IMR-90 (cell line): ENCODE measurements at regions not wholly inside any gene's neighbourhood (a gene's known extent, or its start where the extent isn't known, plus 50 kb on each side); places are given as distances from the start of the nearest gene placed in this dataset.

Source experiments
- ATAC-seq: fragments of 200-7000 bp; cut with Tn5 transposase; 2 replicates; pipeline ENCODE4 v1.9.1; 2020; ENCODE audit warnings: low read depth, mild to moderate bottlenecking, moderate library complexity
- BruUV-seq: library from RNA; stranded (reverse); fragments of 400-500 nt; replicated peaks from 2 replicates; lab custom pipeline; 2021; lab: Mats Ljungman, UMichigan
- CTCF ChIA-PET: fragments of 300-600 bp; formaldehyde crosslinking; extraction: SDS; loops from one replicate; lab custom pipeline; 2021; ENCODE audit warnings: antibody characterized with exemption; lab: Yijun Ruan, JAX
- POLR2A ChIA-PET: fragments of 300-600 bp; sonication (Branson Sonifier 250); formaldehyde crosslinking; loops from one replicate; lab custom pipeline; 2022; ENCODE audit warnings: antibody characterized with exemption; ENCODE audit not compliant: unreplicated experiment; lab: Charles Lee
- DNase-seq: peaks from one replicate; pipeline ENCODE4 v3.0.0; 2013
- H2AFZ ChIP-seq: replicated peaks from 2 replicates; pipeline ENCODE3; 2013; ENCODE audit warnings: low read length, mild to moderate bottlenecking; ENCODE audit not compliant: poor library complexity
- H2AK5ac ChIP-seq: 2 replicates; pipeline ENCODE4 v1.6.1; 2013; ENCODE audit warnings: low read depth, low read length, inconsistent platforms
- H2AK9ac ChIP-seq: replicated peaks from 2 replicates; pipeline ENCODE3; 2013; ENCODE audit warnings: mild to moderate bottlenecking, low read depth, low read length, moderate library complexity; ENCODE audit not compliant: poor library complexity
- H2BK120ac ChIP-seq: 2 replicates; pipeline ENCODE4 v1.6.1; 2013; ENCODE audit warnings: low read depth, low read length, inconsistent platforms
- H2BK15ac ChIP-seq: 3 replicates; pipeline ENCODE4 v1.6.1; 2013; ENCODE audit warnings: low read depth, low read length, inconsistent platforms
- H2BK20ac ChIP-seq: 2 replicates; pipeline ENCODE4 v1.6.1; 2013; ENCODE audit warnings: low read depth, mild to moderate bottlenecking, inconsistent platforms, low read length, moderate library complexity
- H2BK5ac ChIP-seq: 2 replicates; pipeline ENCODE4 v1.6.1; 2013; ENCODE audit warnings: mild to moderate bottlenecking, low read depth, low read length, inconsistent platforms; ENCODE audit not compliant: poor library complexity, severe bottlenecking
- H3K14ac ChIP-seq: replicated peaks from 2 replicates; pipeline ENCODE4 v1.6.1; 2013; ENCODE audit warnings: low read depth, low read length, inconsistent platforms
- H3K18ac ChIP-seq: 2 replicates; pipeline ENCODE4 v1.6.1; 2013; ENCODE audit warnings: low read depth, low read length, control low read depth
- H3K23ac ChIP-seq: 2 replicates; pipeline ENCODE4 v1.6.1; 2013; ENCODE audit warnings: low read depth, low read length, inconsistent platforms
- H3K27ac ChIP-seq: 2 replicates; pipeline ENCODE4 v1.5.1; 2013; ENCODE audit warnings: mild to moderate bottlenecking, control low read depth, low read length; ENCODE audit not compliant: insufficient read depth
- H3K27me3 ChIP-seq: 2 replicates; pipeline ENCODE4 v1.6.1; 2013; ENCODE audit warnings: low read length; ENCODE audit not compliant: control insufficient read depth, insufficient read depth
- H3K36me3 ChIP-seq: 2 replicates; pipeline ENCODE4 v1.6.1; 2013; ENCODE audit warnings: low read length, mixed read lengths; ENCODE audit not compliant: control insufficient read depth, insufficient read depth
- H3K4ac ChIP-seq: 2 replicates; pipeline ENCODE4 v1.6.1; 2013; ENCODE audit warnings: low read depth, low read length, inconsistent platforms
- H3K4me1 ChIP-seq: 2 replicates; pipeline ENCODE4 v1.6.1; 2013; ENCODE audit warnings: low read length, mixed read lengths; ENCODE audit not compliant: control insufficient read depth, insufficient read depth
- H3K4me2 ChIP-seq: 2 replicates; pipeline ENCODE4 v1.6.1; 2013; ENCODE audit warnings: low read depth, mild to moderate bottlenecking, control low read depth, low read length, moderate library complexity
- H3K4me3 ChIP-seq: 2 replicates; pipeline ENCODE4 v1.5.1; 2013; ENCODE audit warnings: low read depth, mild to moderate bottlenecking, control low read depth, low read length, moderate library complexity; ENCODE audit not compliant: insufficient read depth
- H3K56ac ChIP-seq: 2 replicates; pipeline ENCODE4 v1.6.1; 2013; ENCODE audit warnings: low read length, inconsistent platforms; ENCODE audit not compliant: insufficient read depth; ENCODE audit errors: extremely low read depth
- H3K79me1 ChIP-seq, 2 experiments: 2 replicates each; pipeline ENCODE4 v1.6.1; 2013; ENCODE audit warnings: low read length in 2 of 2, inconsistent platforms in 1 of 2, low read depth in 1 of 2
- H3K9ac ChIP-seq: 2 replicates; pipeline ENCODE4 v1.6.1; 2013; ENCODE audit warnings: low read depth, low read length, control low read depth
- H3K9me1 ChIP-seq: 2 replicates; pipeline ENCODE4 v1.6.1; 2013; ENCODE audit warnings: low read length, inconsistent platforms; ENCODE audit not compliant: insufficient read depth
- H3K9me3 ChIP-seq: 2 replicates; pipeline ENCODE4 v1.6.1; 2013; ENCODE audit warnings: low read length; ENCODE audit not compliant: control insufficient read depth, insufficient read depth
- H4K20me1 ChIP-seq: 2 replicates; pipeline ENCODE4 v1.6.1; 2013; ENCODE audit warnings: low read length, inconsistent platforms; ENCODE audit not compliant: insufficient read depth
- H4K5ac ChIP-seq: 2 replicates; pipeline ENCODE4 v1.6.1; 2013; ENCODE audit warnings: mild to moderate bottlenecking, low read depth, low read length, control low read depth
- H4K8ac ChIP-seq, 2 experiments: 2 replicates each; pipeline ENCODE4 v1.6.1; 2013; ENCODE audit warnings: low read depth in 2 of 2, low read length in 2 of 2, control low read depth in 1 of 2, inconsistent platforms in 1 of 2
- H4K91ac ChIP-seq: 2 replicates; pipeline ENCODE4 v1.6.1; 2013; ENCODE audit warnings: low read depth, low read length, inconsistent platforms; ENCODE audit not compliant: insufficient read depth
- BHLHE40 ChIP-seq: fragments of 150-350 bp; IDR thresholded peaks from 2 replicates; pipeline ENCODE4 v1.6.1; 2016; ENCODE audit warnings: mild to moderate bottlenecking, low read depth, low read length
- CEBPB ChIP-seq: IDR thresholded peaks from 2 replicates; pipeline ENCODE4 v1.6.1; 2012; ENCODE audit warnings: low read depth, low read length, improper control_type of control experiment
- CHD1 ChIP-seq: IDR thresholded peaks from 2 replicates; pipeline ENCODE4 v1.6.1; 2012; ENCODE audit warnings: low read depth, low read length, improper control_type of control experiment
- FOS ChIP-seq: fragments of 150-350 bp; IDR thresholded peaks from 2 replicates; pipeline ENCODE4 v1.6.1; 2016; ENCODE audit warnings: low read depth, low read length
- MAFK ChIP-seq: IDR thresholded peaks from 2 replicates; pipeline ENCODE4 v1.6.1; 2012; ENCODE audit warnings: low read depth, low read length, improper control_type of control experiment
- MAZ ChIP-seq: IDR thresholded peaks from 2 replicates; pipeline ENCODE4 v1.6.1; 2012; ENCODE audit warnings: low read depth, mild to moderate bottlenecking, low read length, improper control_type of control experiment, moderate library complexity, borderline replicate concordance
- MXI1 ChIP-seq: IDR thresholded peaks from 2 replicates; pipeline ENCODE4 v1.6.1; 2012; ENCODE audit warnings: low read depth, mild to moderate bottlenecking, low read length, moderate library complexity, borderline replicate concordance
- NFE2L2 ChIP-seq: fragments of 150-350 bp; IDR thresholded peaks from 2 replicates; pipeline ENCODE4 v1.6.1; 2016; ENCODE audit warnings: low read depth, mild to moderate bottlenecking, low read length
- POLR2A ChIP-seq: IDR thresholded peaks from 2 replicates; pipeline ENCODE4 v1.6.1; 2012; ENCODE audit warnings: mild to moderate bottlenecking, low read depth, low read length
- RAD21 ChIP-seq: IDR thresholded peaks from 2 replicates; pipeline ENCODE4 v1.6.1; 2012; ENCODE audit warnings: low read length, improper control_type of control experiment
- RCOR1 ChIP-seq: IDR thresholded peaks from 2 replicates; pipeline ENCODE4 v1.6.1; 2012; ENCODE audit warnings: mild to moderate bottlenecking, low read length, improper control_type of control experiment; ENCODE audit not compliant: insufficient replicate concordance
- RFX5 ChIP-seq: IDR thresholded peaks from 2 replicates; pipeline ENCODE4 v1.8.0; 2012; ENCODE audit warnings: low read depth, mild to moderate bottlenecking, low read length, moderate library complexity
- SMC3 ChIP-seq: fragments of 150-350 bp; IDR thresholded peaks from 2 replicates; pipeline ENCODE4 v1.6.1; 2016; ENCODE audit warnings: low read depth, mild to moderate bottlenecking, antibody characterized with exemption, low read length, moderate library complexity
- WGBS, 2 experiments: methylation state at CpG; one replicate each; pipeline versions ENCODE4 v1.1.5 to v1.1.7; 2013; ENCODE audit warnings: missing lambda C conversion rate in 2 of 2; ENCODE audit not compliant: insufficient read length in 1 of 2; ENCODE audit errors: extremely low coverage in 2 of 2; 5-methylcytosine and 5-hydroxymethylcytosine counted together
- dilution Hi-C: fragments of 300-500 bp; cut with HindIII; formaldehyde crosslinking; loops from one replicate; pipeline ENCODE4 v1.14.3; 2018; ENCODE audit warnings: low sequenced_read_pairs; ENCODE audit not compliant: unreplicated experiment
- in situ Hi-C: fragments of 300-500 bp; cut with MboI; formaldehyde crosslinking; loops from 3 replicates; pipeline ENCODE4 v1.14.3; 2019; ENCODE audit warnings: low sequenced_read_pairs, inconsistent platforms, mixed read lengths
- intact Hi-C: fragments of 100-400 bp; cut with micrococcal nuclease; formaldehyde crosslinking; loops from 2 replicates; pipeline ENCODE4 v1.10.0; 2022
- TF ChIP-seq, protein P1 (sequence below): fragments of 150-350 bp; IDR thresholded peaks from 2 replicates; pipeline ENCODE4 v1.6.1; 2016; ENCODE audit warnings: low read depth, mild to moderate bottlenecking, low read length, moderate library complexity, borderline replicate concordance
- TF ChIP-seq, protein P2 (sequence below): conservative IDR thresholded peaks from 2 replicates; pipeline ENCODE4 v1.5.1; 2012; ENCODE audit warnings: mild to moderate bottlenecking, low read depth, low read length, improper control_type of control experiment

DNA sequence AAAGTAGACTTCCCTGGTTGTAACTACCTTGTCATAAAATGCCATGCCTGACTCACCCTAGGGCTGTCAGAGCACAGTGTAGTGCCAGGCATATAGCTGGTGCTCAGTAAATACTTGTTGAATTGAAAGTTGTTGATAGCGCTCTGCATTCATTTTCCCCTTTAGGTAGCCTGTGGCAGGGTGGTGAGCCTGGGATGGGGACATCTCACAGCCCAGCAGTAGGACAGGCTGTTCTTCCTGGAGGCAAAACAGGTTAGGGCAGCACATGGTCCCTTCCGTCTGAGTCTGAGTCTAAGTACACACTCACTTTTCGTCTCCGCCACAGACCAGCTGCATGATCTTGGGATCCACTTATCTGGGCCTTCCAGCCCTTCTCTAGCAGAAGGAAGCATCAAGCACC lies 401.9 kb downstream of the ZSWIM6 start:
- Histone ChIP-seq H3K9ac (no peak overlapping the region), H3K56ac (no peak overlapping the region), H3K9me1 (no peaks in the 10 kb centered on the region), H3K4me1 (no peaks in the 10 kb centered on the region), H4K5ac (no peak overlapping the region), H3K4me2 (no peak overlapping the region), H2BK15ac (no peak overlapping the region), H4K20me1 (no peaks in the 10 kb centered on the region), H3K4me3 (no peak overlapping the region), H3K14ac (no peak overlapping the region), H2AK9ac (no peak overlapping the region), H3K4ac (no peak overlapping the region), H4K91ac (no peak overlapping the region), H2AK5ac (no peak overlapping the region), H3K27ac (no peak overlapping the region), H2BK20ac (no peak overlapping the region), H3K27me3 (peaks cover 15% of the 10 kb centered on the region; the same call in 1 of the 2 replicates), H3K36me3 (no peaks in the 10 kb centered on the region), H3K79me1 (no peaks in the 10 kb centered on the region), H2AFZ (no peak overlapping the region), H3K9me3 (no peaks in the 10 kb centered on the region), H3K23ac (no peak overlapping the region), H2BK120ac (no peak overlapping the region), H3K18ac (no peak overlapping the region), H4K8ac (no peak overlapping the region), H2BK5ac (no peak overlapping the region)
- POLR2A ChIA-PET = no interaction called here
- CTCF ChIA-PET = no interaction called here
- no TSS peak for BruUV-seq
- no CpG with 5 or more reads among the region's 4 CpGs for WGBS, 2 experiments
- dilution Hi-C loops = no loop called here
- intact Hi-C loops = no loop called here
- in situ Hi-C loops = no loop called here
- ATAC-seq = no peak
- no peak for DNase-seq
- TF ChIP-seq CHD1 = no peak
- TF ChIP-seq, protein P1, sequence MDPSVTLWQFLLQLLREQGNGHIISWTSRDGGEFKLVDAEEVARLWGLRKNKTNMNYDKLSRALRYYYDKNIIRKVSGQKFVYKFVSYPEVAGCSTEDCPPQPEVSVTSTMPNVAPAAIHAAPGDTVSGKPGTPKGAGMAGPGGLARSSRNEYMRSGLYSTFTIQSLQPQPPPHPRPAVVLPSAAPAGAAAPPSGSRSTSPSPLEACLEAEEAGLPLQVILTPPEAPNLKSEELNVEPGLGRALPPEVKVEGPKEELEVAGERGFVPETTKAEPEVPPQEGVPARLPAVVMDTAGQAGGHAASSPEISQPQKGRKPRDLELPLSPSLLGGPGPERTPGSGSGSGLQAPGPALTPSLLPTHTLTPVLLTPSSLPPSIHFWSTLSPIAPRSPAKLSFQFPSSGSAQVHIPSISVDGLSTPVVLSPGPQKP = no peak
- no peak for TF ChIP-seq MAZ
- no peak for TF ChIP-seq CEBPB
- no peak for TF ChIP-seq SMC3
- no peak for TF ChIP-seq BHLHE40
- no peak for TF ChIP-seq POLR2A
- TF ChIP-seq FOS = no peak
- TF ChIP-seq NFE2L2 = no peak
- no peak for TF ChIP-seq RCOR1
- TF ChIP-seq RFX5 = no peak
- no peak for TF ChIP-seq RAD21
- TF ChIP-seq, protein P2, sequence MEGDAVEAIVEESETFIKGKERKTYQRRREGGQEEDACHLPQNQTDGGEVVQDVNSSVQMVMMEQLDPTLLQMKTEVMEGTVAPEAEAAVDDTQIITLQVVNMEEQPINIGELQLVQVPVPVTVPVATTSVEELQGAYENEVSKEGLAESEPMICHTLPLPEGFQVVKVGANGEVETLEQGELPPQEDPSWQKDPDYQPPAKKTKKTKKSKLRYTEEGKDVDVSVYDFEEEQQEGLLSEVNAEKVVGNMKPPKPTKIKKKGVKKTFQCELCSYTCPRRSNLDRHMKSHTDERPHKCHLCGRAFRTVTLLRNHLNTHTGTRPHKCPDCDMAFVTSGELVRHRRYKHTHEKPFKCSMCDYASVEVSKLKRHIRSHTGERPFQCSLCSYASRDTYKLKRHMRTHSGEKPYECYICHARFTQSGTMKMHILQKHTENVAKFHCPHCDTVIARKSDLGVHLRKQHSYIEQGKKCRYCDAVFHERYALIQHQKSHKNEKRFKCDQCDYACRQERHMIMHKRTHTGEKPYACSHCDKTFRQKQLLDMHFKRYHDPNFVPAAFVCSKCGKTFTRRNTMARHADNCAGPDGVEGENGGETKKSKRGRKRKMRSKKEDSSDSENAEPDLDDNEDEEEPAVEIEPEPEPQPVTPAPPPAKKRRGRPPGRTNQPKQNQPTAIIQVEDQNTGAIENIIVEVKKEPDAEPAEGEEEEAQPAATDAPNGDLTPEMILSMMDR = no peak
- TF ChIP-seq MXI1 = no peak
- TF ChIP-seq MAFK = no peak
